MCF 10A (cell line): ENCODE measurements at regions not wholly inside any gene's neighbourhood (a gene's known extent, or its start where the extent isn't known, plus 50 kb on each side); places are given as distances from the start of the nearest gene placed in this dataset.
A peak's percentile ranks its signal among the peaks of the same experiment; 100 is the strongest.

Experiments used
- BruUV-seq: library from RNA; stranded (reverse); fragments of 400-500 nt; replicated peaks from 2 replicates; lab custom pipeline; 2021; lab: Mats Ljungman, UMichigan
- CTCF ChIA-PET: fragments of 300-600 bp; sonication (Branson Sonifier 250); formaldehyde crosslinking; extraction: SDS; loops from one replicate; lab custom pipeline; 2021; ENCODE audit warnings: antibody characterized with exemption, inconsistent platforms; lab: Yijun Ruan, JAX
- POLR2A ChIA-PET: fragments of 300-600, 350-650 bp; sonication (Branson Sonifier 250); formaldehyde crosslinking; extraction: SDS; loops from one replicate; lab custom pipeline; 2020; ENCODE audit warnings: antibody characterized with exemption, inconsistent platforms; lab: Yijun Ruan, JAX
- DNase-seq: peaks from one replicate; pipeline ENCODE4 v3.0.0-alpha.2; 2018; ENCODE audit not compliant: unreplicated experiment
- H3K27ac Mint-ChIP-seq: one replicate; pipeline ENCODE4 v1.8.0; 2022; ENCODE audit warnings: mild to moderate bottlenecking, low read depth, mixed read lengths; ENCODE audit not compliant: unreplicated experiment
- H3K27me3 Mint-ChIP-seq: one replicate; pipeline ENCODE4 v1.8.0; 2022; ENCODE audit warnings: mixed read lengths; ENCODE audit not compliant: insufficient read depth, unreplicated experiment
- H3K36me3 Mint-ChIP-seq: one replicate; pipeline ENCODE4 v1.8.0; 2022; ENCODE audit warnings: mild to moderate bottlenecking, moderate library complexity, mixed read lengths; ENCODE audit not compliant: insufficient read depth, unreplicated experiment
- H3K4me1 Mint-ChIP-seq: one replicate; pipeline ENCODE4 v1.8.0; 2022; ENCODE audit warnings: mixed read lengths; ENCODE audit not compliant: insufficient read depth, unreplicated experiment
- H3K4me3 Mint-ChIP-seq: one replicate; pipeline ENCODE4 v1.8.0; 2022; ENCODE audit warnings: mild to moderate bottlenecking, moderate library complexity, mixed read lengths; ENCODE audit not compliant: unreplicated experiment
- H3K9me3 Mint-ChIP-seq: one replicate; pipeline ENCODE4 v1.8.0; 2022; ENCODE audit warnings: mixed read lengths; ENCODE audit not compliant: unreplicated experiment
- CTCF ChIP-seq: fragments of 200-600 bp; IDR thresholded peaks from one replicate; pipeline ENCODE4 v1.8.0; 2022; ENCODE audit warnings: antibody characterized with exemption, mild to moderate bottlenecking; ENCODE audit not compliant: unreplicated experiment
- intact Hi-C: fragments of 100-400 bp; cut with micrococcal nuclease; formaldehyde crosslinking; loops from 2 replicates; pipeline ENCODE4 v1.14.1; 2022

- Mint-ChIP-seq H3K36me3 (peaks cover 14% of the 10 kb centered on the region), H3K4me3 (peak overlapping the region; percentile 51), H3K4me1 (peaks cover 60% of the 10 kb centered on the region), H3K27me3 (no peaks in the 10 kb centered on the region), H3K9me3 (no peaks in the 10 kb centered on the region), H3K27ac (peak overlapping the region; percentile 97)
- ChIA-PET CTCF (interaction anchor here (0.6 to 4.7 kb wide), 6 partner anchors 15 to 119 kb away, joined by 3 to 26 read pairs (median 3); no protein-coding TSS in a partner anchor), POLR2A (interaction anchor here (0.6 to 7.2 kb wide), 19 partner anchors 19 to 471 kb away, joined by 3 to 79 read pairs (median 6); partner anchors contain the start of genes CEBPB, PARD6B and PEDS1)
- no peak for TF ChIP-seq CTCF
- intact Hi-C loops: no loop called here
- no TSS peak for BruUV-seq
- DNase-seq: no peak
Observed at GRCh38 chr20:50426866-50427718, 83.1 kb upstream of the PTPN1 start.

GRCh38 chr20:50427719-50428083 lies 82.5 kb upstream of the PTPN1 start:
- peak; percentile 82 for DNase-seq
- POLR2A ChIA-PET: interaction anchor here (0.7 to 7.2 kb wide), 19 partner anchors 18 to 418 kb away, joined by 3 to 79 read pairs (median 8); partner anchors contain the start of genes CEBPB, PARD6B and PEDS1
- Mint-ChIP-seq H3K9me3 (no peaks in the 10 kb centered on the region), H3K27me3 (no peaks in the 10 kb centered on the region), H3K4me1 (peaks cover 57% of the 10 kb centered on the region), H3K36me3 (peaks cover 14% of the 10 kb centered on the region), H3K27ac (peak overlapping the region; percentile 97), H3K4me3 (peak overlapping the region; percentile 51)
- CTCF ChIA-PET: interaction anchor here (1.1 to 4.7 kb wide), 2 partner anchors 36 to 119 kb away, joined by 3 to 26 read pairs; no protein-coding TSS in a partner anchor
- intact Hi-C loops: no loop called here
- no TSS peak for BruUV-seq
- TF ChIP-seq CTCF: no peak

GRCh38 chr20:50428097-50428828 lies 81.9 kb upstream of the PTPN1 start:
- Mint-ChIP-seq H3K4me1 (peaks cover 59% of the 10 kb centered on the region), H3K36me3 (peaks cover 14% of the 10 kb centered on the region), H3K9me3 (no peaks in the 10 kb centered on the region), H3K27ac (peak overlapping the region; percentile 97), H3K4me3 (peak overlapping the region; percentile 51), H3K27me3 (no peaks in the 10 kb centered on the region)
- no peak for DNase-seq
- TF ChIP-seq CTCF: no peak
- TSS peak; percentile 14 for BruUV-seq
- POLR2A ChIA-PET: interaction anchor here (0.7 to 5.0 kb wide), 27 partner anchors 22 to 417 kb away, joined by 3 to 35 read pairs (median 6); partner anchors contain the start of genes CEBPB, PARD6B and PEDS1
- CTCF ChIA-PET: interaction anchor here (0.6 to 4.7 kb wide), 3 partner anchors 35 to 243 kb away, joined by 4 to 26 read pairs (median 6); no protein-coding TSS in a partner anchor
- intact Hi-C loops: no loop called here
